ENCODE measurements at regions not wholly inside any gene's neighbourhood (a gene's known extent, or its start where the extent isn't known, plus 50 kb on each side); places are given as distances from the start of the nearest gene placed in this dataset.

DNA sequence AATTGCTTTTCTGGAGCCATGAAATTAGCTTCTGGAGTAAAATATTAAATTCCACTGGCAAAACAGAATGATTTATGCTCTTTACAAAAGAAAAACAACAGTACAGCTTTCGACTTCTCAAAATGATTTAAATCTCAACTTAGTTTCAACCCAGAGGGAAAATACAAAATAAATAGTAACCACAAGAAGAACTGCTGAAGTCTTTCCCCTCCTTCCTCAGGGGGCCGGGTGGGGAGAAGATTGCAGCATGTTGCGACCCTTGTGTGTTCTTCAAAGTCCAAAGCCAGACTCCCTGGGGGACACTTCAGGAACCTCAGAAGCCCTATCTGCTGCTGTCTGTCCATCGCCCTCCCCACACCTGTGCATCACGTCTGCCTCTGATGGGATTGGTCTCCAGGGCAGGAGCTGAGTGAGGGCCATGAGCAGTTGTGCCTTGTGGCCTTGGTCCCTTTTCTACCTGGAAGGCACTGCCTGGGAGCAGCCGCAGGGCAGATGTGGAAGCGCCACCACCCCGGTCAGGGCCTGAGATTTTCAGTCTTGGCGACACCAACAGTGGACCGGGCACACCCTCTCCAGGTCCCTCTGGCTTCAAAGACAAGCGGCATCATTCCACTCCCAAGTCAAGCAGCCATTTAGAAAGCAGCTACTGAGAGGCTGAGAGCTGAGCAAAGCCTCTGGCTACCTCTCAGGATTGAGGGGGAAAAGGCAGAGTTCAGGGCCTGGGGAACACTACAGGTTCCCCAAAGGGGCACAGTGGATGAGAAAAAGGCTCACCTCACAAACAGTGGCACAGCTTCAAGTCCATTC lies 210.1 kb upstream of the RAB6C start:
- no peak for DNase-seq

DNA sequence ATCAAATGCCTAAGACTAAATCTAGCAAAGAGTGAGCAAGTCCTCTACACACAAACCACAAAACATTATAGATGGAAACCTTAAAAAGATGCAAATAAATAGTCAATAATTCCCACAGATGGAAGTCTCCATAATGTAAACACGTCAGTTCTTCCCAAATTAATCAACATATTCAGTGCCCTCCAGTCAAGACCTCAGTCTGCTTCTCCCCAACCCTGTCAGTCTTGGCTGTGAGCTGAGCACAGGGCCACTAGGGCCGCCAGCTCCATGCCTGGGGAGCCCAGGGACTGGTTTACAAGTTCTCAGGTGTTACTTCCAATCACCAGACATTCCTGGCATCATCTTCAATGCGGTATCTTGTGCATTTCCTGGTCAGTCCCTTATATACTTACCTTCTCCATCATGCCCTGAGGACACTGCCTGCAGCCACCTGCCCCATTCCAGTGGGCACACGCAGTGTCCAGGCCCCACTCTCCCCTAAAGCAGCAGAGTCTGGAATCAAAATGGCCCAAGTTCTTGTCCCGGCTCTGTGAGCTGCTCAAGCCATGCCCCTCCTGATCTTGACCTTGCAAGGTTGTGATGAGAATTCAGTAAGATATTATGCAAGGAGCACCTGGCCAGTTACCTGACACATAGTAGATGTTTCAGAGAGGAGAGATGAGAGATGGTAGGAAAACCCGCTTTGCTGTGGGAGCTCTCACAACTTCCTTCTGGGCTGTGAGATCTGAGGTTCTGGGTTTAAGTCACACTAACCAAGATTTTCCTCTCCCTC lies 207.9 kb upstream of the RAB6C start:
- DNase-seq: no peak

DNA sequence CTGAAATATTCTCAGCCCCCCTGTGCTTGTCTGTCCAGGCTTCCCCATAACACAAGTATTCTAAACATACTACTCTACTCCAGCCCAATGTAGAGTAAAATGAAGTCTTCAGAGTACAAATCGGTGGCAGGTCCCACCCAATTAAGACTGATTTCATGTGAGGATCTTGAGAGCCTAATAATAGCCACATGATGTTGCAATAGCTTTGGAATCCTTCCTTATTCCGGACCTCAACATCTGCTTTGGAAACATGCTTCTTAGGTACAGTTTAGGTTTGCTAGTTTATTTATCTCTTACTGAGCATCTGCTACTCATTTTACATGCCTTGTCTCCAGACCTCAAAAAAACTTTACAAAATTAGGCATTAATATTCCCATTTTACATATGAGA lies 207.3 kb upstream of the RAB6C start:
- no peak for DNase-seq

DNA sequence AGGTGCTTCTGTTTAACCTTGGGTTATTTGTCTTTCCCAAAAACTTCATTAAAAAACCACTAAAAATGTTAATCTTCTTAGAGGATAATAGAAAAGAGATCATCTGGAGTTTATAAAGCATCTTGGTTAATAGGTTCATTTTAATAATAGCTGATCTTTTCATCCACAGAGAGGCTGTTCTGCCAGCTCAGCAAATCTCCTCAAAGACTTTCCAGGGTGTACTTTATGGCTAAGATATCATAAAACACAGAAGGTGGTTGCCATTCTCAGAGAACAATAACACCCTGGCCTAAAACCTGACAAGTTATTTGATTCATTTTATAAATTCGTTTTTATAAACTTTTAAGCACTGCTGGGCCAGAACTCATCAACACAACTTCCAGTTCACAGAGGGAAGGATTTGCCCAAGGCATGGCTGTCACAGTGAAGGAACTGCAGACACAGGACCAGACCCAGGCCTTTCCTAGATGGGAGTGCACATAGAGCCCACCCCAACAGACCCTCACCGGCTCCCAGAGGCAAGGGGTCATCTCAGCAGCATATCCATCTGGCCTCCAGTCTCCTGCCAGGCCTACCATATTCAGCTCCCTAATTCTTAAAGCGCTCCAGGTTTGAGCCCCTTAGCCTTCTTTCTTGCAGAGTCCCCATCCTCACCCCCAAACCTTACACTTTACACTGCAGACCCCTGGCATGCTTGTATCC lies 203.4 kb upstream of the RAB6C start:
- DNase-seq: no peak

DNA sequence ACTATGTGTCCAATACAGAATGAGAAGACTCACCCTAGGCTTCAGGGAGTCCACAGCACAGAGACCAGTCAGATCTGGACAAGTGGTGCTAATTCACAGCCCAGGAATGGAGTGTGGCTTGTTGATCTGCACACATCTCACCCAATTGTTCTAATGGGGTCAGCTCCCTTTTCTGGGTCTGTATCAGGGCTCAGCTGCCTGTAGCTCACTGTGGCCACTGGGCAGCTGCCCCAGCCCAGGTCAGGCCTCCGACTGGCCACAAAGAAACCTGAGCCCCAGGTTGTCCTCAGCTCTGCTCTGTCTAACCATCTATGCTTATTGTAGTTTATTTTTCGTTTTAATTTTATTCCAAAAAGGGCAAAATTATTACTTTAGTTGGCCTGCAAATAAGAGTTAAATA lies 202.3 kb upstream of the RAB6C start:
- no peak for DNase-seq

DNA sequence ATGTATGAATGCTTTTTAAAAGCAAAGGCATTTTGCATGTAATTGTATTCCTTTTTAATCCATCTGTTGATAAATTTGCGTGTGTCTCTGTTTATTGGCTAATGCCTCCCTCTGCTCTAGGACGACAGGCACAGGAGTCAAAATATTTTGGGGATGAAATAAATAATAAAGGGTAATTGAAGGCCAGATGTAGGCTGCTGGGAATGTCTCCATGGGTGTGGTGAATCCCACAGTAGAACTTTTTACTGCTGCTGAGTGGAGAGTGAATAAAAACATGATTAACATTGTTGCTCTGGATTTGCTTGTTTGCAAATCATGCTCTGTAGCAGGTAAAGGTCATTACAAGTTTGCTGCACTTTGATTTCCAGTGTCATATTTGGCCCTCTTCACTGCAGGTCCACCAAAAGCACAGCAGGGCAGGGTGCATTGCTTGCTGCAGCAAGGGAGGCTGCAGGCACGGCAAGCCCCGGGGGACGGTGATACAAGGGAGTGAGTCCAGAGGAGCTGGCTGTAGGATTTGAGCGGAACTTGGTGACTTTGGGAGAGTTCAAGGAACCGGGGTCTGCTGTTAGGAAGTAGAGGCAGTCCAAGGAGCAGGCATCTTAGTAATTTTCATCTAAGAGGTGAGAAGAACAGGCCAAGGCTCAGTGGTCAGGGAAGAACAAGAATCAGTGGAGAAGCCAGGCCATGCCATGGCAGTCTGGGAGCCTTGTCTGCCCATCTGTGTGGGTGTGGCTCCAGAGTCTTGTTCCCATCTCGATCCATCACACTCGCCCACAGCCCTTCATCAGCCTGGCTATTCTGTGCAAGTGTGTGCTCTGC lies 201.5 kb upstream of the RAB6C start:
- no peak for DNase-seq

DNA sequence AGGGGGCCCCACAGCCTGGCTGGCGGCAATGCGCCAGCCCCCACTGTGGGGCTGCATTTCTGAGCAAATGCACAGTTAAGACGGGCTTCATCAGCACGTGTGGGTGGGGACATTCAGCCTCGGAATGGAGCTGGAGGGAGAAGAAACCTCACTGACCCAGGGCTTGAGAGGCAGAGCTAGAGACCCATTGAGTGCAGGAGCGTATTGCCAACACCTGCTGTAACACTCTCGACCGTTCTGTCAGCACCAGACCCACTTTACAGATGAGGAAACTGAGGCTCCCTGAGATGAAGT lies 200.9 kb upstream of the RAB6C start:
- no peak for DNase-seq

DNA sequence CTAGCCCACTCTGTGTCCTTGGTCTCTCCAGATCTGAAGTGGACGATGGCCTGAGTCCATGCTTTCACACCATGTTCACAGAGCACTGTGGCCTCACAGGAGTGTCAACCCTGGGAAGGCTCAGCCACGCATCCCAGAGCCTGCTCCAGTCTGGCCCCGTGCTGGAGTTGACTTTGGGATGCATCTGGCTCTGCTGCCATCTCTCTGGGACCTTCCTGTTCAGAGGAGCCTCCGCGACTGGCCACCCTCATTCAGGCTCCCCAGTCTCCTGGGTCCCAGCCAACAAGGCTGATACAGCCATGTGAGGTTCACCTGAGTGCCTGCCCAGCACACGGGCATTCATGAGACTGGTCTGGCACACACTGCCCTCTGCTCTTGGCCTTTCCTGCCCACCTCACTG lies 199.7 kb upstream of the RAB6C start:
- DNase-seq: no peak

DNA sequence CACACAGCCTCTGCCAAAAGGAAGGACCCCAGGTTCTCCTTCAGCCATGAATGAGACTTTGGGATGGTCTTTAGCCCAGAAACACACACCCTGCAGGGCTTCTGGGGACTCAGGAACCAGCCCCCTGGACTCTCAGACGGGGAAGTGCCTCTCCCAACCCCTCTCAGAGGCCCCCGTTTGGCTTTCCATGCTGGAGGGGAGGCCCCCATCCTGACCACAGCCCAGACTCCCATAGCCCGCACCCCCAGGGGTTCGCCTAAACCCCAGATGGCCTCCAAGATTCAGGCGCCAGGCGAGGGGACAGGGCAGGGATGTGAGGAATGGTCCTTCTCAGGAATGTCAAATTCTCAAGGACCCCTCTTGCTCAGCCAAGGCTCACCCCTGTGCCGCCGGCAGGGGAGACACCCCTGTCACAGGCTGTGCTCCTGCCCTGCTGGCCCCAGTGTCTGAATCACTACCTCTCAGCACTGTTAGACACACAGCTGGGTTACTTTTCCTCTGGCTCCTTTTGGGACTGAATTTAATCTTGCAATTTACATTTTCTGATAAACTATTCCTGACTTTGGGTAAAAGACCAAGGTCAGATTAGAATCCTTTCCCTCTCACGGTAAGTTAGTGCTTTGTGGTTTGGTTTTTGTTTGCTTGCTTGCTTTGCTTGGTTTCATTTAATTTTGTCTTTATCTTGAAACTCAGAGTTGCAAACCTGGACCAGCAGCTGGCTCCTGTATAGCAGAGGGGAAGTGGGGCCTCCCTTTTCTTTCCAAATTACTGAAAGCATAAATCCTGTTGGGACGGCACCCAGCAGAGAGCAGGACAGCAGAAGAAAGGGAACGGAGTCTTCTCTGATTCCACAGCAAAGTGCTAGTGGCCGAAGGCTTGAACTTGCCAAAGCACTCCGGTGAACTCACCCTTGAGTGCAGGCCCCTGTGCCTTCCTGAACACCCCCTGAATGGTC lies 198.9 kb upstream of the RAB6C start:
- DNase-seq: no peak

DNA sequence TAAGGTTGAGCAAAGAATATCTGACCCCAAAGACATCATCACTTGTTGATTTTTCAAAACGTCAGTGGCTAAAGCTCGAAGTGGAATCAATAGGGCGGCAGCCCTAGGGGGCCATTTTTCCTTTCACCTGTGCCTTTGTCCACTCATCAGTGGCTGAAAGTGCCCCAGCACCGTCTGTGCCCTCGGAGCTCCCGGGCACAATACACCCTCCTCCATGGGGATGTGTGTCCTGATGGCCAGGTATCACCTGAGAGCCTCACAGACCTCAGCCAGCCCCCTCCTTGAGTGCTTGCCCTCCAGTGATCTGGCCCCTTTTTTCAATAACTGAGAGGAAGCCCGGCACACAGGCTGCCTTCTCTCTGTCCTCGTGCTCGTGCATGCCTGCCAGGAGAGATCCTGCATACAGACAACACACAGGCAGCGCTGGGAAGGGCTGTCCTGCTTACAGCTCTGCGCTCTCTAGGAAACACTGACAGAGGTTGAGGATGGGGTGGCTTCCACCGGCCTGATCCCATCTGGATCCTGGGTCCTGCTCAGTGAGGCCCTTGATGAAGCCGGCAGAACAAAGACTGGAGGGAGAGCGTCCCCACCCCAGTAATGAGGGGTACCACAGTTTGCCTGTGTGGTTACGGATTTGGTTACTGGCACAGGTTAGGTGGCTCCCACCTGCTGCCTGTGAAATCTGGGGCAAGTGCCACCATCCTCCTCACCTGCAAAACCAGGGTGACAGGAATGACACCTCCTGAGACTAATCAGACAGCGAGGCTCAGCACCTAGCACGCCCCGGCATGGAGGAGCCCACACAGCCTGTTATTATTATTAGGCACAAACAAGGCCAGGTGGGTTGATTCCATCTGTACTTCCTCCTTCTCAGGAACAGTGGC lies 197.5 kb upstream of the RAB6C start:
- no peak for DNase-seq

DNA sequence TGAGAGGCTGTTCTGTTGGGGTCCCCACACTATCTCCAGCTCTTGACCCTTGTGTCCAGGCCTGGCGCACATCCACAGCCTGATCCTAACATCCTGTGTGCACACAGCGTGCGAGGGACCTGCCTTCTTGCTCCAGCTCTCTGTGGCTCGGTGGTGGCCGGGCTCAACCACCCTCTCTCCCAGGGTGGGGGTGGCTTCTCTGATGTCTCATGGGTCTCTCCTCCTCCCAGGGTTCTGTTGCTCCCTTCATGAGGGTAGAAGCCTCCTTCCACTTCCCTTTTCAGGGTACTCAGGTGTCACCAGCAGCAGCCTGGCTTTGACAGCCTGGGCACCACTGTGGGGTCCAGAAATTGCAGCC lies 196.9 kb upstream of the RAB6C start:
- DNase-seq: no peak

DNA sequence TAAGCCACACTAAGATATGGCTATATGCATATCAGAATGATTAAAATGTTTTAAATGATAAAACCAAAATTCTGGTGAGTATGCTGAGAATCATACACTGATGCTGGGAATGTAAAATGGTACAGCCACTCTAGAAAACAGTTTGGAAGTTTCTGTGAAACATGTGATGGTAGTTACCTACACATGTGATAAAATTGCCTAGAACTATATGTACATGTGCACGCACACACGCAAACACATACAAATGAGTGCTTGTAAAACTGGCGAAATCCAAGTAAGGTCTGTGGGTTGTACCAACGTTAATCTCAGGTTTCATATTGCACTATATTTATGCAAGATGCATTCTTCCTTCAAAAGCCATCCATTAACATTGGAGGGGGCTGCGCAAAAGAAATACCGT lies 195.0 kb upstream of the RAB6C start:
- no peak for DNase-seq

DNA sequence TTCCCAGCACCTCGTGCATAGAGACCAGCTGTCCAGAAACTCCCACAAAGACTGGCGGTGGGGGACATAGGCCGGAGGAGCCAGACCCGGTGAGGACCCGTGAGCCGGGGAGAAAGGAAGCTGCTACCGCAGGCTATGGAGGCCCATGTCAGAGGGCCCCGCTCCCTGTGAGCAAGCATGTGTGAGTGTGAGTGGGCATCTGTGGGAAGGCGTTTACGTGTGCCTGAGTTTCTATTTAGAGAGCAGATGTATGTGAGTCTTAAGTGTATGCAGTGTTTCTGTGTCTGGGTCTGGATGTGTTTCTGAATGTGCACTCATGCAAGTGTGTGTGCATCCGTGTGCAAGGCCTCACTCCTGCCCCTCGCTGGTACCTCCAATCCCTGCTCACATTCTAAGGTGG lies 187.8 kb upstream of the RAB6C start:
- DNase-seq: no peak

DNA sequence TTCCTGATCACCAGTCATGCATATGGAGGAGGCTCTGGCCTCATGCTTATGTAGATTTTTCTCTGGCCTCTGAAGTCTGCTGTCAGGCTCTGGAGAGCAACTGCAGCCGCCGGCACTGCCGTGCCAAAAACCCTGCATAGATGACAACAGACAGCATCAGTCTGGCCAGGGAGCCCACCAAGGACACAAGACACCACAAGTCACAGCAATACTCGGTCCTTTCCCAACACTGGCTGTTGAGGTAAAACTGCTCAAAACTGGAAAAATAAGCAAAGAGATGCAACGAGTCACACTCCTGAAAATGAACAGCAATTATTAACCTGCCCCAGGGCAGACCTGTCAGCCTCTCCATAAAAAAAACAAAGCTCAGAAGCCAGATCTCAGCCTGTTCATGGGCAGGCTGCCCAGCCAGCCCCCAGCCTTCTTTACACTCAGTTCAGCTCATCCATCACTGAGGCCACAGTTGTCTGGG lies 186.0 kb upstream of the RAB6C start:
- DNase-seq: no peak

DNA sequence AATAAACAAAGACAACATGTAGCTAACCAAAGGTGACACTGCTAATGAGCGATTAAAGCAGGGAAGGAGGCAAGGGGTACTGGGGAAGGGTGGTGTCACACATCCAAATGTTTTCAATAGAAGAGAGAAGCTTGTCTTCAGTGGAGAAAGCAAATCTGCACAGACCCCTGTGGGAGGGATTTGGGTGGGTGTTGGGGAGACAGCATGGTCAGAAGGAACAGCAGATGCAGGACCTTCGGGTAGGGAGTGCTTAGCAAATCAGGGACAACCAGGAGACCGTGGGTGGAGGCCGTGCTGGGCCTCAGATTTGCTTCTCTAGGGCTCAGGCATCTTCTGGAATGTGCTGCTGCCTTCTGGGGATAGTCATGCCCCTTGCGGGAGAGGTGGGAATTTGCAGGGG lies 185.3 kb upstream of the RAB6C start:
- no peak for DNase-seq

DNA sequence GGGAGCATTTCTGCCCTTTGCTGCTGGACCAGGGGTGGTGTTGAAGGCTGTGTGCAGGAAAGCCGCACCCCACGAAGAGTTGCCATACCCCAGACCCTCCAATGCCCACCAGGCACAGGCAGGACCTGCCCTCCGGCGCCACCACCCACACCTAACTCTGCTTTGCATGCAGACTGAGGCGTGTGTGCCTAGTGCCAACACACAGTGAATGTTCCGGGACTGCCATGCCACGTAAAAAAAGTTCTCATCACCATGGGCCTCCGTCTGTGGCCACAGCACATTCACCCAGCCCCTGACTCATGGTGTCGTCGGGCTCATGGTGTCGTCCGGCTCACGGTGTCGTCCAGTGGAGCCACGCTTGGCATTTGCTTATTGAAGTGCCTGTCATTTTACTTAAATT lies 184.9 kb upstream of the RAB6C start:
- no peak for DNase-seq

DNA sequence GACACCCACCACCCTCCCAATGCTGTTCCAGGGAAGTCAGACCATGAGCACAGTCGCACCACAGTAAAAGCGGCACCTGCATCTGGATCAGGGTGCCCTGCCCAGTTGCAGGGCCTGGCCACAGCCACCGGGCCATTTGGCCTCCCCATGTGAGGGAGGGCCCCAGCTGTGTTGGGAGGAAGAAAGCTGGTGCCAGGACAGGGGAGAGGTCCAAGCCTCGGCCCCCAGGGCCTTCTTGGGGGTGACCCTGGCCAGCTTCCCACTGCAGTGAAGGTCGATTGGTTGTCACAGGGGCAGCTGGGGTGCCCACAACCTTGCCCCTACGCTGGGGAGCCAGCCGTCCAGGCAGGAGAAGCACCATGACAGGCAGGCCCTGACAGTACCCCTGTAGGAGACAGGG lies 183.2 kb upstream of the RAB6C start:
- no peak for DNase-seq

DNA sequence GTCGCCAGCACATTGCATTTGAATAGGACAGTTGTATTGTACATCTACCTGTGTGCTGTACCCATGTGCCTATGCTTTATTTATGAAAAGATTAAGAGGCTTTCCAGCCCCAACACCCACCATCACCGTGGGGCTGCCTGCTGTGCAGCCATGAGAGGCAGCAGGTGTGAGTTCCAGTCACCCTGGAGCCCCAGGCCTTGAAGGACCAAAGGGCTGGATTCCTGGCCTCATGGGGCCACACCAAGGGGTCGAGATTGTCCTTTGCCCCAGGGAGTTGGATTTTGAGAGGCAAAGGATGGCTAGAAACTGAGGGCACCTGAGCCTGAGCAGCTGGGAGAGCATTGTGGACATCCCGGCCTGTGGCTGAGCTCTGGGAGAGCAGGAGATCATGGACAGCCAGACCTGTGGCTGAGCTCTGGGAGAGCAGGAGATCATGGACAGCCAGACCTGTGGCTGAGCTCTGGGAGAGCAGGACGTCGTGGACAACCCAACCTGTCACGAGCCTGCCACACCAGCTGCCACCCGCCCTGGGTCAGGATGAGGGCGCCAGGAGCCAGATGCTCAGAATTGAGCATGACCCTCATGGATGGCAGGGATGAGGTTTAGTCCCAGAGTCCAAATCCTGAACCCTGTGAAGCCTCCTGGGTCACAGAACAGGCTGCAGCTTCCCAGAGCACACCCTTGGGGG lies 182.5 kb upstream of the RAB6C start:
- no peak for DNase-seq

DNA sequence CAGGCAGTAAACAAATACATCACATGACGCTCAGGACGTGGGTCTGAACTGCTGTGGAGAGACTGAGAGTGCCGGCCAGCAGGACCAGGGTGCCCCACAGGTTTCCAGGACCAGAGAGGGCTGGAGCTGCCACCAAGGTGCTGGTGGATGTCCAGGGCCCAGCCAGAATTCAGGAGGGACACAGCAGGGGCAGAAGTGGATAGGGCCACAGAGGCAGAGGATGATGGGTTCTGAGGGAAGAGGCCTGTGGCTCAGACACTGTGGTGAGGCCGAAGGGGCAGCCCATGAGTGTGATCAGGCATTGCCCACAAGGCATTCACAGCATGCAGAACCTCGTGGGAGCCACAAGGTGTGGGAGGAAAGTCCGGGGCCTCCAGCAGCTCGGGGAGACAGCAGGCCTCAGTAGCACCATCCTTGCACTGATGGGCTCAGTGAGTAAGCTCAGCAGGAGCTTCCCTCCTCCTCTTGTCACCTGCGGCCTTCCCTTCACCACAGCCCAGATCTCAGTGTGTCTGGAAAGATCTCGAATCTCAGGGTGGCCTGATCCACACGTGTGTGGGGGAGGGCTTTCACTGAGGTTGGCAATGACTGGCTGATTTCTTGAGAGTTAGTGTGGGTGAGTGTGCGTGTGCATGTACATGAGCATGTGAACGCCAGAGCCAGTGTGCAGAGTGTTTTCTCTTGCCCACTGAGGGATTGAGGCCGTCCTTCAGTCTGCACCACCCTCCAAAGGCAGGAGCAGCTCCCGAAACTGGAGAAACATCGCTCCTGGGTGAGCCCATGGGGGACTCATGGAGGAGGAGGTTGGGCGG lies 181.8 kb upstream of the RAB6C start:
- DNase-seq: no peak

DNA sequence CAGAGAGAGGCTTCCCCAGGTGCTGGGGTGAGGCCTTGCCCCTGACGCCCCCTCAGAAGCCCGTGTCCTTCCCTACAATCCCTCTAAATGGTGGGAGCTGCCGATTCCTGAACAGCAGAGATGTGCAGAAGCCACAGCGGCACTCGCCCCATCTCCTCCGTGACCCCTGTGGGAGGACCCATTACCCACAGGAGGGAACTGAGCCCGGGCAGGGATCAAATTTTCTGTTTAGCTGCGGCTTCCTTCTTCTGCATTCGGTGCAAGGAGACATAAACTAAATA lies 181.2 kb upstream of the RAB6C start:
- no peak for DNase-seq

Measured in activated CD4-positive, CD25-positive, alpha-beta regulatory T cell (primary cell).